Endodermal cell (in vitro differentiated cells): ENCODE measurements at regions not wholly inside any gene's neighbourhood (a gene's known extent, or its start where the extent isn't known, plus 50 kb on each side); places are given as distances from the start of the nearest gene placed in this dataset.

Experiments
- DNase-seq: peaks from one replicate; pipeline ENCODE4 v3.0.0-alpha.2; 2017
- H3K27ac ChIP-seq: 2 replicates; pipeline ENCODE4 v1.5.1; 2013; ENCODE audit warnings: mild to moderate bottlenecking, low read depth, low read length, moderate library complexity
- H3K27me3 ChIP-seq: 2 replicates; pipeline ENCODE4 v1.6.1; 2013; ENCODE audit warnings: mild to moderate bottlenecking, low read length, moderate library complexity; ENCODE audit not compliant: insufficient read depth, control insufficient read depth, poor library complexity, severe bottlenecking
- H3K36me3 ChIP-seq: 2 replicates; pipeline ENCODE4 v1.7.0; 2013; ENCODE audit warnings: mild to moderate bottlenecking, low read length, moderate library complexity; ENCODE audit not compliant: control insufficient read depth, insufficient read depth
- H3K4me1 ChIP-seq: one replicate; pipeline ENCODE4 v1.7.0; 2013; ENCODE audit warnings: low read length; ENCODE audit not compliant: control insufficient read depth, insufficient read depth
- H3K4me3 ChIP-seq: 2 replicates; pipeline ENCODE4 v1.5.1; 2013; ENCODE audit warnings: mild to moderate bottlenecking, low read length, moderate library complexity
- H3K9ac ChIP-seq: 2 replicates; pipeline ENCODE4 v1.6.1; 2013; ENCODE audit warnings: mild to moderate bottlenecking, low read length, moderate library complexity; ENCODE audit not compliant: poor library complexity, severe bottlenecking; ENCODE audit errors: extremely low read depth
- H3K9me3 ChIP-seq: 2 replicates; pipeline ENCODE4 v1.6.1; 2013; ENCODE audit warnings: mild to moderate bottlenecking, low read length, moderate library complexity; ENCODE audit not compliant: control insufficient read depth
- H3K27ac Mint-ChIP-seq: 2 replicates; pipeline ENCODE4 v1.8.0; 2020; ENCODE audit warnings: mixed read lengths
- H3K27me3 Mint-ChIP-seq: 2 replicates; pipeline ENCODE4 v1.8.0; 2021; ENCODE audit warnings: mild to moderate bottlenecking, mixed read lengths; ENCODE audit not compliant: insufficient read depth
- H3K36me3 Mint-ChIP-seq: 2 replicates; pipeline ENCODE4 v1.8.0; 2020; ENCODE audit warnings: low read depth, mixed read lengths
- H3K4me1 Mint-ChIP-seq: 2 replicates; pipeline ENCODE4 v1.8.0; 2020; ENCODE audit warnings: mixed read lengths
- H3K4me3 Mint-ChIP-seq: 2 replicates; pipeline ENCODE4 v1.8.0; 2020; ENCODE audit warnings: mild to moderate bottlenecking, moderate library complexity, mixed read lengths
- H3K9me3 Mint-ChIP-seq: 2 replicates; pipeline ENCODE4 v1.8.0; 2020; ENCODE audit warnings: mild to moderate bottlenecking, mixed read lengths
- WGBS, 2 experiments: methylation state at CpG; one replicate each; pipeline versions ENCODE4 v1.1.5 to v1.1.7; 2013; ENCODE audit warnings: missing lambda C conversion rate in 2 of 2, mixed read lengths in 1 of 2; ENCODE audit not compliant: insufficient coverage in 1 of 2, insufficient read length in 1 of 2; 5-methylcytosine and 5-hydroxymethylcytosine counted together
- TF ChIP-seq, protein P1 (sequence below): fragments of 200-600 bp; sonication (generic); conservative IDR thresholded peaks from 2 replicates; pipeline ENCODE4 v1.5.0; 2021; ENCODE audit warnings: antibody characterized with exemption, mild to moderate bottlenecking

DNA sequence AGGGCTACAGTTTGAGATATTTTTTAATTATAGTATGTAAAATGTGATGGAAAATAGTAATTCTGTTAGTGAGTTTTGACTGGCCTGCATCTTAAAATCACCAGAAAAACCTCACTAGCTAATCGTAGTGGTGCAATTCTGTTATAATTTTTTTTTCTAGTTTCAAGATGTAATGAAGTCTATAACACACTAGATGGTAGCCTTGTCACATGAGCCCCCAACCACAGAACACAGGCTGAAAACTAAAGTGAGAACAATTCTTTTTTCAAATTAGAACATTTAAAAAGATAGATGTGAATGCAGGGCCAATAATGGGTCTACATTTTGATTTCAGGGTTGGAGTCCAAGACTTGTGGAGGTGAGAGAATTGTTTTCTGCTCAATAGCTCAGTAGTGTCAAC, 83.3 kb upstream of the KCNH8 start:
- Mint-ChIP-seq H3K36me3 (peaks cover 13% of the 10 kb centered on the region), H3K4me1 (peaks cover 2% of the 10 kb centered on the region), H3K27me3 (no peaks in the 10 kb centered on the region), H3K27ac (no peak overlapping the region), H3K9me3 (peaks cover 19% of the 10 kb centered on the region), H3K4me3 (no peak overlapping the region)
- 100% methylated on average over 1 of the region's 1 CpG; no CpG with 5 or more reads in 1 of the 2 experiments for WGBS, 2 experiments
- DNase-seq, result no peak
- no peak overlapping the region for H3K9ac ChIP-seq
- H3K27ac ChIP-seq, result no peak overlapping the region
- H3K27me3 ChIP-seq, result no peaks in the 10 kb centered on the region
- H3K9me3 ChIP-seq, result peaks cover 13% of the 10 kb centered on the region
- no peaks in the 10 kb centered on the region for H3K4me1 ChIP-seq
- TF ChIP-seq, protein P1, sequence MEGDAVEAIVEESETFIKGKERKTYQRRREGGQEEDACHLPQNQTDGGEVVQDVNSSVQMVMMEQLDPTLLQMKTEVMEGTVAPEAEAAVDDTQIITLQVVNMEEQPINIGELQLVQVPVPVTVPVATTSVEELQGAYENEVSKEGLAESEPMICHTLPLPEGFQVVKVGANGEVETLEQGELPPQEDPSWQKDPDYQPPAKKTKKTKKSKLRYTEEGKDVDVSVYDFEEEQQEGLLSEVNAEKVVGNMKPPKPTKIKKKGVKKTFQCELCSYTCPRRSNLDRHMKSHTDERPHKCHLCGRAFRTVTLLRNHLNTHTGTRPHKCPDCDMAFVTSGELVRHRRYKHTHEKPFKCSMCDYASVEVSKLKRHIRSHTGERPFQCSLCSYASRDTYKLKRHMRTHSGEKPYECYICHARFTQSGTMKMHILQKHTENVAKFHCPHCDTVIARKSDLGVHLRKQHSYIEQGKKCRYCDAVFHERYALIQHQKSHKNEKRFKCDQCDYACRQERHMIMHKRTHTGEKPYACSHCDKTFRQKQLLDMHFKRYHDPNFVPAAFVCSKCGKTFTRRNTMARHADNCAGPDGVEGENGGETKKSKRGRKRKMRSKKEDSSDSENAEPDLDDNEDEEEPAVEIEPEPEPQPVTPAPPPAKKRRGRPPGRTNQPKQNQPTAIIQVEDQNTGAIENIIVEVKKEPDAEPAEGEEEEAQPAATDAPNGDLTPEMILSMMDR, result peak; percentile 83
- H3K36me3 ChIP-seq, result no peaks in the 10 kb centered on the region
- H3K4me3 ChIP-seq, result no peak overlapping the region

DNA sequence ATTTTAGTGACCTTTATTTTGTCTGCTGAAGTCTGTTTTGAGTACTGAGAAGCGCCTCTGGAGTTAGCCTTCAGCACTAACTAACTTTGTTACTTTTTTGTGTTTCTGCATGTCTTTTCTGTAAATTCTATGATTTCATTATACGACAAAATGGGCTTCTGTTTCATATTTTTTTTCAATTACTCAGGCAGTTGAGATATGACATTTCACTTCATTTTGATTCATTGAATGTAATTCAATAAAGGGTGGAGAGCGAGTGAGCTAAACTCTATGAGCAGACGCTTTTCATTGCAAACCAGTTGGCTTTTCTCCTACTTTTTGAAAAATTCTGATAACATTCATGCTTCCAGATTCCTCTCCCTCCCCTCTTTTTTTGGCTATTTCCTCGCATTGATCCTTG, 84.4 kb upstream of the KCNH8 start:
- H3K27ac ChIP-seq, result no peak overlapping the region
- no peaks in the 10 kb centered on the region for H3K27me3 ChIP-seq
- no peaks in the 10 kb centered on the region for H3K4me1 ChIP-seq
- peaks cover 9% of the 10 kb centered on the region for H3K36me3 Mint-ChIP-seq
- H3K27ac Mint-ChIP-seq, result no peak overlapping the region
- no peak overlapping the region for H3K4me3 ChIP-seq
- H3K4me3 Mint-ChIP-seq, result no peak overlapping the region
- no peak overlapping the region for H3K9ac ChIP-seq
- H3K27me3 Mint-ChIP-seq, result no peaks in the 10 kb centered on the region
- H3K9me3 Mint-ChIP-seq, result peaks cover 11% of the 10 kb centered on the region
- peaks cover 4% of the 10 kb centered on the region for H3K9me3 ChIP-seq
- DNase-seq, result no peak
- 93 to 100% methylated on average over 2 to 5 of the region's 5 CpGs for WGBS, 2 experiments
- no peaks in the 10 kb centered on the region for H3K36me3 ChIP-seq
- peaks cover 2% of the 10 kb centered on the region for H3K4me1 Mint-ChIP-seq
- TF ChIP-seq, protein P1, result no peak

DNA sequence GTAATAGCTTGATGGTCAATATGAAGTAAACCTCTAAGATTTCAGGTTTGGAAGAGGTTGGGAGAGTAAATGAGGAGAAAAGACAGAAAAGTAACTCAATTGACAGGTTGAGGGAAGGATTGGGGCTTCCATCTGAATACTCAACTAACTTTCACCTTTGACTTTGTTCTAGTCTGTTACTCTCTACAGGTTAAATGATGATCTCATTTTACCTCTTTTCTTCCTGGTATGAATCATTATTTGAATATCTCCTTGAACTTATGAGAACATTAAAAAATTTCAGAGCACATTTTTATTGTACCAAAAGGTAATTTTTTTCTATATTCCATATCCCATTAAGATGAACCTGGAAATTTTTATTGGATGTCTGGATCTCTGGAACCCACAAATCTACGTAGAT, 87.9 kb upstream of the KCNH8 start:
- Mint-ChIP-seq H3K4me3 (no peak overlapping the region), H3K27me3 (no peaks in the 10 kb centered on the region), H3K9me3 (no peaks in the 10 kb centered on the region), H3K4me1 (peaks cover 11% of the 10 kb centered on the region), H3K27ac (no peak overlapping the region), H3K36me3 (no peaks in the 10 kb centered on the region)
- TF ChIP-seq, protein P1, result no peak
- 100% methylated on average over 1 of the region's 1 CpG; no CpG with 5 or more reads in 1 of the 2 experiments for WGBS, 2 experiments
- no peak for DNase-seq
- Histone ChIP-seq H3K36me3 (no peaks in the 10 kb centered on the region), H3K27ac (no peak overlapping the region), H3K4me3 (no peak overlapping the region), H3K27me3 (no peaks in the 10 kb centered on the region), H3K9ac (no peak overlapping the region), H3K4me1 (no peaks in the 10 kb centered on the region), H3K9me3 (no peaks in the 10 kb centered on the region)
